Fibroblast of lung (primary cell): ENCODE measurements at regions not wholly inside any gene's neighbourhood (a gene's known extent, or its start where the extent isn't known, plus 50 kb on each side); places are given as distances from the start of the nearest gene placed in this dataset.

ENCODE experiments used
- DNase-seq, 2 donors: peaks; one replicate each; pipeline versions ENCODE4 v3.0.0 to v3.0.0-alpha.2; 2010; ENCODE audit warnings: low read depth in 2 of 2
- H2AFZ ChIP-seq: 2 replicates; pipeline ENCODE4 v1.5.1; 2012; ENCODE audit warnings: low read length, control low read depth, inconsistent platforms
- H3K27ac ChIP-seq: 2 replicates; pipeline ENCODE4 v1.5.1; 2011; ENCODE audit warnings: low read length, control low read depth; ENCODE audit not compliant: insufficient read depth
- H3K27me3 ChIP-seq: 2 replicates; pipeline ENCODE4 v1.5.1; 2011; ENCODE audit warnings: mild to moderate bottlenecking, low read length; ENCODE audit not compliant: control insufficient read depth, insufficient read depth
- H3K36me3 ChIP-seq: 2 replicates; pipeline ENCODE4 v1.5.1; 2011; ENCODE audit warnings: low read length; ENCODE audit not compliant: control insufficient read depth, insufficient read depth
- H3K4me1 ChIP-seq: 2 replicates; pipeline ENCODE4 v1.5.1; 2011; ENCODE audit warnings: low read length; ENCODE audit not compliant: control insufficient read depth, insufficient read depth; ENCODE audit errors: extremely low read depth
- H3K4me2 ChIP-seq: 2 replicates; pipeline ENCODE4 v1.5.1; 2011; ENCODE audit warnings: low read length, control low read depth; ENCODE audit not compliant: insufficient read depth; ENCODE audit errors: extremely low read depth
- H3K4me3 ChIP-seq, 4 experiments: fragments of 200-600 bp in 1 of 4; sonication (generic) in 1 of 4; replicated peaks in 1 of 4; 2 replicates each; pipeline ENCODE4 v1.5.1; 2011 to 2016; ENCODE audit warnings: low read length in 4 of 4, low read depth in 3 of 4, mild to moderate bottlenecking in 3 of 4, control low read depth in 2 of 4, inconsistent platforms in 1 of 4, mixed read lengths in 1 of 4; ENCODE audit not compliant: insufficient read depth in 1 of 4; ENCODE audit errors: control extremely low read depth in 1 of 4
- H3K79me2 ChIP-seq: 2 replicates; pipeline ENCODE4 v1.5.1; 2012; ENCODE audit warnings: mild to moderate bottlenecking, low read length, inconsistent platforms; ENCODE audit not compliant: control insufficient read depth, insufficient read depth
- H3K9ac ChIP-seq: 2 replicates; pipeline ENCODE4 v1.5.1; 2011; ENCODE audit warnings: mild to moderate bottlenecking, low read length, control low read depth; ENCODE audit not compliant: insufficient read depth
- H3K9me3 ChIP-seq: 2 replicates; pipeline ENCODE4 v1.5.1; 2012; ENCODE audit warnings: low read depth, low read length; ENCODE audit not compliant: control insufficient read depth, insufficient read depth
- H4K20me1 ChIP-seq: 2 replicates; pipeline ENCODE4 v1.5.1; 2011; ENCODE audit warnings: low read length; ENCODE audit not compliant: control insufficient read depth, insufficient read depth; ENCODE audit errors: extremely low read depth
- EZH2 ChIP-seq: IDR thresholded peaks from 2 replicates; pipeline ENCODE4 v1.5.1; 2012; ENCODE audit warnings: low read length, control low read depth, mild to moderate bottlenecking; ENCODE audit errors: missing control alignments
- TF ChIP-seq, protein P1 (sequence below), 2 donors: IDR thresholded peaks in 1 of 2; conservative IDR thresholded peaks in 1 of 2; 1 replicate in 1 of 2; 2 replicates in 1 of 2; pipeline ENCODE4 v1.5.1; 2011 to 2012; ENCODE audit warnings: low read length in 2 of 2, control low read depth in 1 of 2, inconsistent platforms in 1 of 2, low read depth in 1 of 2, mild to moderate bottlenecking in 1 of 2

DNA sequence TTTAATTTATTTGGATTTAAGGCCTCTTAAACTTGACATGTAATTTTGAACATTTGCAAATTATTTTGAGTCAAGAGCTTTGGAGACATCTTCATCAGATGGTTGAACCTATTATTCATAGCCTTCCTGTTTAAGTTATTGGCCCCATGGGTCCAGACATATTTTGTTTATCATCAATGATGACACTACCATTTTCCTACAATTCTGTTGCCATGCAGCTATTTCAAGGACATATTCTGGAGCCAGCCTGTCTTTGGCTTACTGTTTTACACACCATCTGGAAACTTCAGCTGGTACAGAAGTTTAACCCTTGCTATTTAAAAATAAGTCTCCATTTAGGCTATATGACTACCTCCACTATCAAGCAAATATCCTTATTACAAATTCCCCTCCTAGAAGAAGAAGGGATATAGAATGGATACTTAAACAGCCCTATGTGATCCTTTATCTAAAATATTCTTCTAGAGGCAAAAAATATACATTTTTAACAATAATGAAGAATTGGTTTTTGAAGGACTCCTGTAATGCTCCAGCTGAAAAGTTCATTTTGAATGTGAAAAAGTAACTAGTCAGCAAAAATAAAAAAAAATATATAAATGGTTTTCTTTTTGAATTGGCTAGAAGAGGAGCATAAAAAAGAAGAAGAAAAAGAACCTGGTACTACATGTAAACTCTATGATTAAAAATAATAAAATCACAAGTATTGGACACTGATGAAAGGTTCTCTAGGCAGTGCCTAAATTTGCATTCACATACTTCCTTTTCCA, 544.0 kb upstream of the HS3ST5 start:
- Histone ChIP-seq H3K36me3 (no peaks in the 10 kb centered on the region), H3K79me2 (no peaks in the 10 kb centered on the region), H3K9me3 (no peaks in the 10 kb centered on the region), H2AFZ (no peak overlapping the region), H3K27me3 (no peaks in the 10 kb centered on the region), H3K4me2 (no peak overlapping the region), H3K27ac (no peak overlapping the region), H3K4me3 (no peak overlapping the region), H4K20me1 (no peaks in the 10 kb centered on the region), H3K4me1 (no peaks in the 10 kb centered on the region), H3K9ac (no peak overlapping the region)
- DNase-seq, result no peak
- TF ChIP-seq EZH2, result no peak
- TF ChIP-seq, protein P1, sequence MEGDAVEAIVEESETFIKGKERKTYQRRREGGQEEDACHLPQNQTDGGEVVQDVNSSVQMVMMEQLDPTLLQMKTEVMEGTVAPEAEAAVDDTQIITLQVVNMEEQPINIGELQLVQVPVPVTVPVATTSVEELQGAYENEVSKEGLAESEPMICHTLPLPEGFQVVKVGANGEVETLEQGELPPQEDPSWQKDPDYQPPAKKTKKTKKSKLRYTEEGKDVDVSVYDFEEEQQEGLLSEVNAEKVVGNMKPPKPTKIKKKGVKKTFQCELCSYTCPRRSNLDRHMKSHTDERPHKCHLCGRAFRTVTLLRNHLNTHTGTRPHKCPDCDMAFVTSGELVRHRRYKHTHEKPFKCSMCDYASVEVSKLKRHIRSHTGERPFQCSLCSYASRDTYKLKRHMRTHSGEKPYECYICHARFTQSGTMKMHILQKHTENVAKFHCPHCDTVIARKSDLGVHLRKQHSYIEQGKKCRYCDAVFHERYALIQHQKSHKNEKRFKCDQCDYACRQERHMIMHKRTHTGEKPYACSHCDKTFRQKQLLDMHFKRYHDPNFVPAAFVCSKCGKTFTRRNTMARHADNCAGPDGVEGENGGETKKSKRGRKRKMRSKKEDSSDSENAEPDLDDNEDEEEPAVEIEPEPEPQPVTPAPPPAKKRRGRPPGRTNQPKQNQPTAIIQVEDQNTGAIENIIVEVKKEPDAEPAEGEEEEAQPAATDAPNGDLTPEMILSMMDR (conservative IDR thresholded peaks at IDR 0.05 in 1 of 2, IDR thresholded peaks at IDR 0.05 in 1 of 2; ENCODE audit: low read depth in 1 of 2, low read length in 2 of 2), result no peak

DNA sequence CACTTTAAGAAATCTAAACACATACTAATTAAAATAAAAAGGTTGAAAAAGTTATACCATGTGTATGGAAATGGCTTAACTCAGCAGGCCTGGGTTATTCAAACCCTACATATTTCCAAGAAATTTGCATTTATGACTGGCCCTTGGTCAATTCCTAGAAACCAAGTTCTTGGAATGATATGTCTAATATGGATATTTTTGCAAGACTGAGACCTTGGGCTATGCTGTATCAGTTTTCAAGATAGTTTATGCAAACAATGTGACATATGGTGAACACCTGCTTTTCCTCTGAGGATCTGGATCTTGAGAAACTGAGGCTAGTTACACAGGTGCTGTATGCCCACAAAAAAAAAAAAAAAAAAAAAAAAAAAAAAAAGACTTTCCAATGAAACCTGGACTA, 536.9 kb upstream of the HS3ST5 start:
- Histone ChIP-seq H4K20me1 (no peaks in the 10 kb centered on the region), H3K9ac (no peak overlapping the region), H3K4me3 (no peak overlapping the region), H3K27me3 (no peaks in the 10 kb centered on the region), H3K36me3 (no peaks in the 10 kb centered on the region), H3K79me2 (no peaks in the 10 kb centered on the region), H3K27ac (no peak overlapping the region), H3K4me2 (no peak overlapping the region), H3K9me3 (no peaks in the 10 kb centered on the region), H3K4me1 (no peaks in the 10 kb centered on the region), H2AFZ (no peak overlapping the region)
- DNase-seq, result no peak
- TF ChIP-seq EZH2, result no peak
- TF ChIP-seq, protein P1 (conservative IDR thresholded peaks at IDR 0.05 in 1 of 2, IDR thresholded peaks at IDR 0.05 in 1 of 2; ENCODE audit: low read depth in 1 of 2, low read length in 2 of 2), result no peak

DNA sequence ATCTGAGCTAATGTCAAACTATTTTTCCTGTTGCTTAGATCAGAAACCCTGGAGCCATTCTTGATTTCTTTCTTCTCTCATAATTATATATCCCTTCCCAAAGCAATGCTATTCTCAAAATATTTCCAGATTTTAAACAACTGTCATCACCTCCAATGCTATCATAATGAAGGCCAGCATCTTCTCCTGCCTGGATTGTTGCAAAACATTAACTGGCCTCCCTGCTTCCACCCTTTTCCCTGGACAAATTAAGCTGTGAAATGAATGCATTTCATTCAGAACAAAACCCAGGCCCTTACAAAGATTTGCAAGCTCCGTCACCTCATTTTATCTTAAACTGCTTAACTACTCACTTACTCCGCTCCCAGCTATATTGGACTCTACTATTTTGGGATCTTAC, 535.3 kb upstream of the HS3ST5 start:
- Histone ChIP-seq H3K27ac (no peak overlapping the region), H3K9me3 (no peaks in the 10 kb centered on the region), H3K4me2 (no peak overlapping the region), H3K27me3 (no peaks in the 10 kb centered on the region), H2AFZ (no peak overlapping the region), H3K79me2 (no peaks in the 10 kb centered on the region), H3K4me3 (no peak overlapping the region), H3K36me3 (no peaks in the 10 kb centered on the region), H3K9ac (no peak overlapping the region), H4K20me1 (no peaks in the 10 kb centered on the region), H3K4me1 (no peaks in the 10 kb centered on the region)
- TF ChIP-seq EZH2, result no peak
- TF ChIP-seq, protein P1 (conservative IDR thresholded peaks at IDR 0.05 in 1 of 2, IDR thresholded peaks at IDR 0.05 in 1 of 2; ENCODE audit: low read depth in 1 of 2, low read length in 2 of 2), result no peak
- no peak for DNase-seq
